ENCODE measurements at regions not wholly inside any gene's neighbourhood (a gene's known extent, or its start where the extent isn't known, plus 50 kb on each side); places are given as distances from the start of the nearest gene placed in this dataset.
"Not testable (repeated sequence)": the region's sequence is repeated elsewhere in the genome, so short reads cannot be mapped to it uniquely, and the experiment has no call there.

- Mint-ChIP-seq H3K4me3 (no peak overlapping the region), H3K36me3 (ENCODE audit: low read depth) (no peaks in the 10 kb centered on the region), H3K9me3 (no peaks in the 10 kb centered on the region), H3K27me3 (no peaks in the 10 kb centered on the region), H3K27ac (no peak overlapping the region), H3K4me1 (ENCODE audit: low read depth) (peaks cover 42% of the 10 kb centered on the region)
Measured at GRCh38 chr6:27136077-27136644, 111.3 kb upstream of the PRSS16 start.

DNA sequence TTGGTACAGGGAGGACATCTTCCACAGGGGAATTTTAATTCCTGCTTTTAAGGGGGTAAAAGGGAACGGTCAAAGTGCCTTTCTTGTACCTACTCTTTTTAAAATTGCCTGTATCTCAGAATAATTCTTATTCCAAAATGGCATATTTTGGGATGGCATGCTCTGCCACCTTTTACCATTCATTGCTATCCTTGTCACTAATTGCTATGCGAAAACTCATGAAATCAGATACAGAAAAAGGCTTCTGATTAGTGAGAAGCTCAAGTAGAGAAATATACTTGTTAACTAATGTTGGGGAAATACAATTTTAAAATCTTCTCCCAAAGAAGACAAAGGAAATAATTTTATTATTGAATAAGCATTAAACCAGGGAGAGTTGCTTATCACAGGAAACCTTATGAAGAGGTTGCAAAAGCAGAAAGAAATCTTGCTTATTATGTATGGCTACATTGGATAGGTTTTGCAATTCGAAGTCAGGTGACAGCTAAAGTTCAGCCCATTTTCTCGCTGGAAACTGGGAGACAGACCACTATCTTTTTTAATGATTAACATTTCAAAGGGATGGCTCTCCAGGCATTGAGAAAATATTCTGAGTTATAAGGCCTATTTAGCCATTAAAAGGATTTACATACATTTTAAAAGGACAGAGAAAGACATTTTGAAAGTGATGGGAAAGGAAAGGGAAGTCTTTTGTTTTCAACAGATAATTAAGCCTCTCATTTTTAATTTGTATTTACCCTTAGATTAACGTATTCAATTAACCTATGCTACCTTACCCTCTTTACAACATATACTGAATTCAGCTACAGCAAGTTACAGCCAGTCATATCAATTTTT, 110.3 kb upstream of the PRSS16 start:
- H3K27ac Mint-ChIP-seq = peak overlapping the region; percentile 65

DNA sequence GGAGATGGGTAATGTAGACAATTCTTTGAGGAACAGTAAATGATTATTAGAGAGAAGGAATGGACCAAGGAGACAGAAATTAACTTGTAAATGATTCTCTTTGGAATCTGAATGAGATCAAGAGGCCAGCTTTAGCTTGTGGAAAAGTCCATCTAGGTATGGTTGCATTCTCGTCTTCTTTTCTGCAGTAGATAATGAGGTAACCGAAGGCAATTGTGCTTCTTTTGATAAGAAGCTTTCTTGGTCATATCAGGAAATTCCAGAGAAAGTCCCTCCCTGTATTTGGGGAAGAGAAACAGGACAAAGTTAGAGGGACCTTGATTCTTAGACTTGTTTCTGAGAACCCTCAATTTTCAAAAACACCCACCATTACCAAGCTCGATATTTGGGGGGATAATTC, 109.1 kb upstream of the PRSS16 start:
- Mint-ChIP-seq H3K9me3 (no peaks in the 10 kb centered on the region), H3K27ac (peak overlapping the region; percentile 98), H3K4me3 (peak overlapping the region; percentile 95), H3K36me3 (ENCODE audit: low read depth) (peaks cover 2% of the 10 kb centered on the region), H3K4me1 (ENCODE audit: low read depth) (peaks cover 54% of the 10 kb centered on the region), H3K27me3 (no peaks in the 10 kb centered on the region)

More for the DNA sequence above, 110.3 kb upstream of the PRSS16 start:
- no peak overlapping the region for H3K4me3 Mint-ChIP-seq
- no peaks in the 10 kb centered on the region for H3K9me3 Mint-ChIP-seq
- H3K27me3 Mint-ChIP-seq = no peaks in the 10 kb centered on the region
- peaks cover 51% of the 10 kb centered on the region for H3K4me1 Mint-ChIP-seq (ENCODE audit: low read depth)
- no peaks in the 10 kb centered on the region for H3K36me3 Mint-ChIP-seq (ENCODE audit: low read depth)

DNA sequence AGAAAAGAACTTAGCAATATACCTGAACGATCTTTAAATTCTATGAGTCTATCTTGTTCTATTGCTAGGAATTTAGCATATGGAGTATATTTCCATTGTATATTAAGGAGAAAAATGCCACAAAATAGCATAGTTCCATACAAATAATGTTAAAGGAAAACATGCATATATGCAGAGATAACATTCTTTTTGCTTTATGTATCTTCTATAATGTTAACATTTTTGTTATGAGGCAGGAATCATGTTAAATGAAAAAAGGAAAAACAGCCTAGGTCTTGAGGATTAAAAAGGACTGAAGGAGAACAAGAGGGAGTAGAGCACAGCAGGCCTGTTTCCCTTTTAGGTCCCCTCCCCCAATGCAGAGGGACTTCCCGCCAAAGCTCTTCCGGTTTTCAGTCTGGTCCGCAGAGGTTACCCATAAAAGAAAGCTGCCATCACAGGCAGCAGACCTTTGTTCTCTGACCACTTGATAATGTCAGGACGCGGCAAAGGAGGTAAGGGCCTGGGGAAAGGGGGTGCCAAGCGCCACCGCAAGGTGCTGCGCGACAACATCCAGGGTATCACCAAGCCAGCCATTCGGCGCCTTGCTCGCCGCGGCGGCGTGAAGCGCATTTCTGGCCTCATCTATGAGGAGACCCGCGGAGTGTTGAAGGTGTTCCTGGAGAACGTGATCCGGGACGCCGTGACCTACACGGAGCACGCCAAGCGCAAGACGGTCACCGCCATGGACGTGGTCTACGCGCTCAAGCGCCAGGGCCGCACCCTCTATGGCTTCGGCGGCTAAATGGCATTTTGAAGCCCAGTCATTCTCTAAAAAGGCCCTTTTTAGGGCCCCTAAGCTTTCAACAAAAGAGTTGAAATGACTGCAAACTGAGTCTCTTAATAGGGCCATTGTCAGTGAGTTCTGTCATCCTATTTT, 108.4 kb upstream of the PRSS16 start:
- H3K36me3 Mint-ChIP-seq (ENCODE audit: low read depth) = peaks cover 4% of the 10 kb centered on the region
- H3K27ac Mint-ChIP-seq = peak overlapping the region; percentile 98
- H3K4me3 Mint-ChIP-seq = peak overlapping the region; percentile 95
- H3K27me3 Mint-ChIP-seq = no peaks in the 10 kb centered on the region
- H3K9me3 Mint-ChIP-seq = no peaks in the 10 kb centered on the region
- H3K4me1 Mint-ChIP-seq (ENCODE audit: low read depth) = peaks cover 60% of the 10 kb centered on the region

GRCh38 chr6:27139756-27140579, 107.5 kb upstream of the PRSS16 start:
- peaks cover 4% of the 10 kb centered on the region for H3K36me3 Mint-ChIP-seq (ENCODE audit: low read depth)
- peak overlapping the region; percentile 98 for H3K27ac Mint-ChIP-seq
- H3K9me3 Mint-ChIP-seq = no peaks in the 10 kb centered on the region
- H3K27me3 Mint-ChIP-seq = no peaks in the 10 kb centered on the region
- H3K4me3 Mint-ChIP-seq = peak overlapping the region; percentile 95
- peaks cover 65% of the 10 kb centered on the region for H3K4me1 Mint-ChIP-seq (ENCODE audit: low read depth)

DNA sequence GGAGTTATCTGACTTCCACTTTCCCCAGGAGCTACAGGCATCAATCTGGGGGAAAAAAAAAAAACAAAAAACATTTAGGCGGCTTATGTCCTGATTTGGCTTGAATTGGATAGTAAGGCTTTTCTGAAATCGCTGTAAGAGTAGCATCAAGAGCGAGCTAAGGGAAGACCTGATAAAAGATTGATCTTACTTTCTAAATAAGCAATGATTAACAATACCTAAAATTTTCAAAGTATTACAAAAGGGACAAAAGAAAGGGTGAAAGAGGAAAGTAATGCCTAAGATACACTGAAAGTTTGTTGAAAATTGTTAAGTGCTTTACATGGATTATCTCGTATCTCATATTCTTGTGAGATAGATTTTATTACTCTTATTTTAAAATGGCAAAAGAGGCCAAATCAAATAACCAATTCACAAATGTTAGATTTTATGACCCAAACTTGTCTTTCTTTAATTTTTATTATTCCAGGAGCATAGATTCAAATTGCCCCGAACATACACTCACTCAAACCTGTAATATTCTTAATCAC, 106.4 kb upstream of the PRSS16 start:
- Mint-ChIP-seq H3K27ac (peak overlapping the region; percentile 58), H3K4me1 (ENCODE audit: low read depth) (peaks cover 58% of the 10 kb centered on the region), H3K27me3 (no peaks in the 10 kb centered on the region)

GRCh38 chr6:27141529-27142015, 105.9 kb upstream of the PRSS16 start:
- H3K36me3 Mint-ChIP-seq (ENCODE audit: low read depth) = peaks cover 4% of the 10 kb centered on the region
- H3K4me3 Mint-ChIP-seq = peak overlapping the region; percentile 65
- peaks cover 54% of the 10 kb centered on the region for H3K4me1 Mint-ChIP-seq (ENCODE audit: low read depth)
- peak overlapping the region; percentile 49 for H3K27ac Mint-ChIP-seq
- H3K9me3 Mint-ChIP-seq = no peaks in the 10 kb centered on the region
- H3K27me3 Mint-ChIP-seq = no peaks in the 10 kb centered on the region

More for the DNA sequence above, 106.4 kb upstream of the PRSS16 start:
- Mint-ChIP-seq H3K4me3 (peak overlapping the region; percentile 65), H3K9me3 (no peaks in the 10 kb centered on the region), H3K36me3 (ENCODE audit: low read depth) (peaks cover 4% of the 10 kb centered on the region)

- Mint-ChIP-seq H3K4me1 (ENCODE audit: low read depth) (peaks cover 49% of the 10 kb centered on the region), H3K4me3 (peak overlapping the region; percentile 60), H3K27ac (peak overlapping the region; percentile 45)
- H3K27me3 Mint-ChIP-seq; H3K36me3 Mint-ChIP-seq (ENCODE audit: low read depth); H3K9me3 Mint-ChIP-seq: not testable (repeated sequence)
Measured at GRCh38 chr6:27143020-27143388, 104.5 kb upstream of the PRSS16 start.

GRCh38 chr6:27143474-27144026, 104.0 kb upstream of the PRSS16 start:
- peaks cover 44% of the 10 kb centered on the region for H3K4me1 Mint-ChIP-seq (ENCODE audit: low read depth)
- peak overlapping the region; percentile 45 for H3K27ac Mint-ChIP-seq
- no peaks in the 10 kb centered on the region for H3K9me3 Mint-ChIP-seq
- H3K36me3 Mint-ChIP-seq (ENCODE audit: low read depth) = peaks cover 4% of the 10 kb centered on the region
- peak overlapping the region; percentile 60 for H3K4me3 Mint-ChIP-seq
- H3K27me3 Mint-ChIP-seq = no peaks in the 10 kb centered on the region

DNA sequence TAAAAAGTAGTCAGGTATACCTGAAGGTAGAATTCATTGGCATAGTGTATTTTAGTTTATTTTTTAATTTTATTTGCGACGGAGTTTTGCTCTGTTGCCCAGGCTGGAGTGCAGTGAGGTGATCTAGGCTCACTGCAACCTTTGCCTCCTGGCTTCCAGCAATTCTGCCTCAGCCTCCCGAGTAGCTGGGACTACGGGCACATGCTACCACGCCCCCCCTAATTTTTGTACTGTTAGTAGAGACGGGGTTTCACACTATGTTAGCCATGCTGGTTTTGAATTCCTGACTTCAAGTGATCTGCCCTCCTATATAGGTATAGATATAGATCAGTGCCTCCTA, 102.8 kb upstream of the PRSS16 start:
- H3K4me1 Mint-ChIP-seq (ENCODE audit: low read depth) = peaks cover 37% of the 10 kb centered on the region
- H3K4me3 Mint-ChIP-seq = no peak overlapping the region
- no peaks in the 10 kb centered on the region for H3K27me3 Mint-ChIP-seq
- H3K9me3 Mint-ChIP-seq = no peaks in the 10 kb centered on the region
- H3K27ac Mint-ChIP-seq = no peak overlapping the region
- peaks cover 4% of the 10 kb centered on the region for H3K36me3 Mint-ChIP-seq (ENCODE audit: low read depth)

DNA sequence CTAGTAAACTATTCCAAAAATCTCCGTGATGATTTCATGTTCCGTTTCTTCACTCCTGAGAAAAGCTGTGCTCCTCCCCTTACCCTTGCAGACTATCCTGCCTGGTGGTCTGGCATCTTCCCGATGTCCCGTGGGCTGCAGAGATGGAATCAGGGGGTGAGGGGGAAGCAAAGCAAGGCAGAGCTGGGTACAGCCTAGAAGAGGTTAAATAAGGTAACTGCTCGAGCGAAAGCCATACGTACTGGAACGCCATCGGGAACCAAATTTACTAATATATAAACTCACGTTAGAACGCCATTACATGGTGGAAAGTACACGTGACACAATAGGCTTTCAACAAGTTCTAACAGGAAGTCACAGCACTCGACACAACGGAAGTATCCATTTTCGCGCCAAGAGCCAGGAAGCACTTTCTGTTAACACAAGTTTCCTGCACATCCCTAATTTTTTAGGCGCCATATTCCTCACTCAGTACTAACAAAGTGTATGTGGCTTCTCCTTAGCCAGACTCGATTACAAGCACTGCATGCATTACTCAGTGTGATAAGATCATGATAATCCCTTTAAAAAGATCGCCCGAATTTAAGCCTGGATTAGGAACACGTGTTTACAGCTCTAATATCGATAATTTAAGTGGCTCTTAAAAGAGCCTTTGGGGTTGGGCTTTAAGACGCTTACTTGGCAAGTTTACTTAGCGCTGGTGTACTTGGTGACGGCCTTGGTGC, 101.6 kb upstream of the PRSS16 start:
- Mint-ChIP-seq H3K9me3 (no peaks in the 10 kb centered on the region), H3K27ac (no peak overlapping the region)

DNA sequence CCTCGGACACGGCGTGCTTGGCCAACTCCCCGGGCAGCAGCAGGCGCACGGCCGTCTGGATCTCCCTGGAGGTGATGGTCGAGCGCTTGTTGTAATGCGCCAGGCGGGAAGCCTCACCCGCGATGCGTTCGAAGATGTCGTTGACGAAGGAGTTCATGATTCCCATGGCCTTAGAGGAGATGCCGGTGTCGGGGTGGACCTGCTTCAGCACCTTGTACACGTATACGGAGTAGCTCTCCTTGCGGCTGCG, 101.1 kb upstream of the PRSS16 start:
- H3K36me3 Mint-ChIP-seq (ENCODE audit: low read depth) = not testable (repeated sequence)

More for the DNA sequence above, 101.6 kb upstream of the PRSS16 start:
- no peaks in the 10 kb centered on the region for H3K27me3 Mint-ChIP-seq
- no peak overlapping the region for H3K4me3 Mint-ChIP-seq
- H3K36me3 Mint-ChIP-seq (ENCODE audit: low read depth) = peaks cover 4% of the 10 kb centered on the region
- peaks cover 28% of the 10 kb centered on the region for H3K4me1 Mint-ChIP-seq (ENCODE audit: low read depth)

DNA sequence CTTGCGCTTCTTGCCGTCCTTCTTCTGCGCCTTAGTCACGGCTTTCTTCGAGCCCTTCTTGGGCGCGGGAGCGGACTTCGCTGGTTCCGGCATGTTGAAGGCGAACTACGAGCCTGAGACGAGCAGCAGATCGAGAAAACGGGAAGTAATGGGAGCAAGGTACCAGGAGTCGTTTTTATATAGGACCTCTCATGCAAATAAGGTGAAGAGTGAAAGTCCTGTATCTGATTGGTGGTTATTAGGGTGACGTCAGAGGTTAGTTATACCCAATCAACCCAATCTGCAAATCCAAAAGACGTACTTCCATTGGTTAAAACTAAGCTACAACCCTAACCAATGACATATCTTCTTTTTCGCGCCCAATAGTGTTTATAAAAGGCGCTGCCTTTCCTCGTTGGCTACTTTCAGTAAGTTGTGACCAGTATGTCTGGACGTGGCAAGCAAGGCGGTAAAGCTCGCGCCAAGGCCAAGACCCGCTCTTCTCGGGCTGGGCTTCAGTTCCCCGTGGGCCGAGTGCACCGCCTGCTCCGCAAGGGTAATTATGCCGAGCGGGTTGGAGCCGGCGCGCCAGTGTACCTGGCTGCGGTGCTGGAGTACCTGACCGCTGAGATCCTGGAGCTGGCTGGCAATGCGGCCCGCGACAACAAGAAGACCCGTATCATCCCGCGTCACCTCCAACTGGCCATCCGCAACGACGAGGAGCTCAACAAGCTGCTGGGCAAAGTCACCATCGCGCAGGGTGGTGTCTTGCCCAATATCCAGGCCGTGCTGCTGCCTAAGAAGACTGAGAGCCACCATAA, 100.6 kb upstream of the PRSS16 start:
- Mint-ChIP-seq H3K36me3 (ENCODE audit: low read depth) (peaks cover 4% of the 10 kb centered on the region), H3K27ac (no peak overlapping the region)

More for the DNA sequence above, 101.1 kb upstream of the PRSS16 start:
- peaks cover 23% of the 10 kb centered on the region for H3K4me1 Mint-ChIP-seq (ENCODE audit: low read depth)
- H3K27me3 Mint-ChIP-seq, H3K4me3 Mint-ChIP-seq, H3K9me3 Mint-ChIP-seq, H3K27ac Mint-ChIP-seq: not testable (repeated sequence)

More for the DNA sequence above, 100.6 kb upstream of the PRSS16 start:
- no peaks in the 10 kb centered on the region for H3K27me3 Mint-ChIP-seq
- H3K4me1 Mint-ChIP-seq (ENCODE audit: low read depth) = peaks cover 18% of the 10 kb centered on the region
- H3K4me3 Mint-ChIP-seq = no peak overlapping the region
- no peaks in the 10 kb centered on the region for H3K9me3 Mint-ChIP-seq

Measured in stimulated activated naive CD8-positive, alpha-beta T cell treated with anti-CD3 and anti-CD28 coated beads, Interleukin-15, Interleukin-2, amounts not matched to agents 100 ng/mL and 50 ng/mL, for 24 hours (primary cell).